HEK293T (cell line): ENCODE measurements at regions not wholly inside any gene's neighbourhood (a gene's known extent, or its start where the extent isn't known, plus 50 kb on each side); places are given as distances from the start of the nearest gene placed in this dataset.

ENCODE experiments used
- ARNT ChIP-seq: fragments of 450-650 bp; IDR thresholded peaks from 2 replicates; pipeline ENCODE4 v1.6.1; 2017; ENCODE audit warnings: mild to moderate bottlenecking
- CTBP1 ChIP-seq: fragments of 450-650 bp; IDR thresholded peaks from 2 replicates; pipeline ENCODE4 v1.6.1; 2016; ENCODE audit warnings: borderline replicate concordance
- ELF4 ChIP-seq: fragments of 450-650 bp; IDR thresholded peaks from 2 replicates; pipeline ENCODE4 v1.6.1; 2017; ENCODE audit warnings: antibody characterized with exemption
- FOXA1 ChIP-seq: fragments of 450-650 bp; IDR thresholded peaks from 2 replicates; pipeline ENCODE4 v1.6.1; 2016; ENCODE audit warnings: mild to moderate bottlenecking
- FOXM1 ChIP-seq: fragments of 450-650 bp; IDR thresholded peaks from 2 replicates; pipeline ENCODE4 v1.6.1; 2017; ENCODE audit warnings: mild to moderate bottlenecking, borderline replicate concordance
- HDGF ChIP-seq: fragments of 450-650 bp; IDR thresholded peaks from 2 replicates; pipeline ENCODE4 v1.6.1; 2017; ENCODE audit warnings: antibody characterized with exemption, borderline replicate concordance
- L3MBTL2 ChIP-seq: fragments of 450-650 bp; conservative IDR thresholded peaks from 2 replicates; pipeline ENCODE4 v1.6.1; 2016; ENCODE audit warnings: mild to moderate bottlenecking
- LEF1 ChIP-seq: fragments of 450-650 bp; IDR thresholded peaks from 2 replicates; pipeline ENCODE4 v1.6.1; 2017; ENCODE audit warnings: mild to moderate bottlenecking, borderline replicate concordance
- NFRKB ChIP-seq: fragments of 450-650 bp; IDR thresholded peaks from 2 replicates; pipeline ENCODE4 v1.6.1; 2016; ENCODE audit warnings: mild to moderate bottlenecking, moderate library complexity
- SP1 ChIP-seq: fragments of 450-650 bp; IDR thresholded peaks from 2 replicates; pipeline ENCODE4 v1.6.1; 2017
- SUZ12 ChIP-seq: fragments of 450-650 bp; IDR thresholded peaks from 2 replicates; pipeline ENCODE4 v1.6.1; 2016; ENCODE audit warnings: mild to moderate bottlenecking
- TARDBP ChIP-seq: fragments of 450-650 bp; IDR thresholded peaks from 2 replicates; pipeline ENCODE4 v1.6.1; 2016
- ZNF384 ChIP-seq: fragments of 450-650 bp; IDR thresholded peaks from 2 replicates; pipeline ENCODE4 v1.6.1; 2016

GRCh38 chrX:7240929-7241328, 93.0 kb upstream of the PUDP start:
- no peak for TF ChIP-seq ZNF384
- TF ChIP-seq SP1 = no peak
- TF ChIP-seq SUZ12 = no peak
- no peak for TF ChIP-seq HDGF
- TF ChIP-seq ELF4 = no peak
- TF ChIP-seq FOXM1 = no peak
- no peak for TF ChIP-seq LEF1
- TF ChIP-seq CTBP1 = no peak
- TF ChIP-seq FOXA1 = no peak
- no peak for TF ChIP-seq NFRKB
- TF ChIP-seq TARDBP = no peak
- no peak for TF ChIP-seq ARNT
- no peak for TF ChIP-seq L3MBTL2
